ENCODE measurements at regions not wholly inside any gene's neighbourhood (a gene's known extent, or its start where the extent isn't known, plus 50 kb on each side); places are given as distances from the start of the nearest gene placed in this dataset.

GRCh38 chr2:242011167-242011513, 141.6 kb downstream of the RTP5 start:
- DNase-seq (ENCODE audit: low read depth, low spot score), result no peak
- in situ Hi-C loops (cut with HindIII; ENCODE audit: low sequenced_read_pairs), result no loop called here
- TF ChIP-seq CTCF (IDR thresholded peaks at IDR 0.05; ENCODE audit: low read depth, low read length), result no peak
- H3K4me3 ChIP-seq (ENCODE audit: low read depth, low read length), result no peak overlapping the region

GRCh38 chr2:242011516-242011915, 142.0 kb downstream of the RTP5 start:
- no peak overlapping the region for H3K4me3 ChIP-seq (ENCODE audit: low read depth, low read length)
- in situ Hi-C loops (cut with HindIII; ENCODE audit: low sequenced_read_pairs), result no loop called here
- no peak for TF ChIP-seq CTCF (IDR thresholded peaks at IDR 0.05; ENCODE audit: low read depth, low read length)
- DNase-seq (ENCODE audit: low read depth, low spot score), result no peak

GRCh38 chr2:242011991-242012764, 142.6 kb downstream of the RTP5 start:
- no peak for DNase-seq (ENCODE audit: low read depth, low spot score)
- TF ChIP-seq CTCF (IDR thresholded peaks at IDR 0.05; ENCODE audit: low read depth, low read length), result no peak
- in situ Hi-C loops (cut with HindIII; ENCODE audit: low sequenced_read_pairs), result no loop called here
- no peak overlapping the region for H3K4me3 ChIP-seq (ENCODE audit: low read depth, low read length)

- TF ChIP-seq CTCF (IDR thresholded peaks at IDR 0.05; ENCODE audit: low read depth, low read length), result no peak
- in situ Hi-C loops (cut with HindIII; ENCODE audit: low sequenced_read_pairs), result no loop called here
- no peak overlapping the region for H3K4me3 ChIP-seq (ENCODE audit: low read depth, low read length)
- DNase-seq (ENCODE audit: low read depth, low spot score), result no peak
Observed at GRCh38 chr2:242012956-242013764, 143.6 kb downstream of the RTP5 start.

- no peak for DNase-seq (ENCODE audit: low read depth, low spot score)
- no peak overlapping the region for H3K4me3 ChIP-seq (ENCODE audit: low read depth, low read length)
- in situ Hi-C loops (cut with HindIII; ENCODE audit: low sequenced_read_pairs), result no loop called here
- no peak for TF ChIP-seq CTCF (IDR thresholded peaks at IDR 0.05; ENCODE audit: low read depth, low read length)
Observed at GRCh38 chr2:242013771-242014170, 144.2 kb downstream of the RTP5 start.

GRCh38 chr2:242015108-242016065, 145.9 kb downstream of the RTP5 start:
- TF ChIP-seq CTCF (IDR thresholded peaks at IDR 0.05; ENCODE audit: low read depth, low read length), result no peak
- H3K4me3 ChIP-seq (ENCODE audit: low read depth, low read length), result no peak overlapping the region
- in situ Hi-C loops (cut with HindIII; ENCODE audit: low sequenced_read_pairs), result no loop called here
- no peak for DNase-seq (ENCODE audit: low read depth, low spot score)
